SH-SY5Y (cell line): ENCODE measurements at regions not wholly inside any gene's neighbourhood (a gene's known extent, or its start where the extent isn't known, plus 50 kb on each side); places are given as distances from the start of the nearest gene placed in this dataset.

ENCODE experiments used
- GATA2 ChIP-seq: IDR thresholded peaks from 2 replicates; pipeline ENCODE4 v1.6.1; 2011; ENCODE audit warnings: mild to moderate bottlenecking, low read depth, low read length
- GATA3 ChIP-seq: IDR thresholded peaks from 2 replicates; pipeline ENCODE4 v1.6.1; 2011; ENCODE audit warnings: low read depth, mild to moderate bottlenecking, low read length, moderate library complexity

GRCh38 chr13:53264751-53265385 is 236.3 kb downstream of the OLFM4 start:
- TF ChIP-seq GATA2, result no peak
- TF ChIP-seq GATA3, result no peak
